GM06990 (cell line): ENCODE measurements at regions not wholly inside any gene's neighbourhood (a gene's known extent, or its start where the extent isn't known, plus 50 kb on each side); places are given as distances from the start of the nearest gene placed in this dataset.

Experiments
- DNase-seq: peaks from one replicate; pipeline ENCODE4 v3.0.0-alpha.2; 2011; ENCODE audit not compliant: insufficient read length; ENCODE audit errors: extremely low read depth
- H3K27me3 ChIP-seq: replicated peaks from 2 replicates; pipeline ENCODE4 v1.6.0; 2011; ENCODE audit warnings: low read length; ENCODE audit not compliant: control insufficient read depth, insufficient read depth
- H3K36me3 ChIP-seq: 2 replicates; pipeline ENCODE4 v1.5.1; 2011; ENCODE audit warnings: low read length; ENCODE audit not compliant: control insufficient read depth, insufficient read depth
- H3K4me3 ChIP-seq: replicated peaks from 2 replicates; pipeline ENCODE4 v1.5.1; 2011; ENCODE audit warnings: low read depth, mild to moderate bottlenecking, control low read depth, low read length
- TF ChIP-seq, protein P1 (sequence below): IDR thresholded peaks from 2 replicates; pipeline ENCODE4 v1.5.1; 2011; ENCODE audit warnings: low read length, control low read depth, mild to moderate bottlenecking, inconsistent platforms; ENCODE audit not compliant: insufficient read depth, poor library complexity, severe bottlenecking

DNA sequence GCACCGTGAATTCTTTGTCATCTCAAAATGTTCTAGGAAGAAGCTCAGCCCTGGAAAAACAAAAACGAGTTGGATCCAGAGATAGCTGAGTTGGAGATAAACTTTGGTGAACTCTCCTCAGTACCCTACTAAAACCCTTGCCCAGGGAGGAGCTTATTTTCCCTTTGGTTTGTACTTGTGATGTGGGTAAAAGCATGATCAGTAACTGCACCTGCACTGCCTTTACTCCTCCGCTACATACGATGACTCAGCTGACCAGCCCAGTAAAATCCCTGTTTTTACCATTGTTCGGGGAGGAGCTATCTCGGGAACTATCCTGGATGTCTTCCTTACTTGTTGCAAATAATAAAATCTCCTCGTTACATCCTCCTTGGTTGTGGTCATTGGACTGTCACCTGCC is 359.3 kb downstream of the SH2D4B start:
- no peaks in the 10 kb centered on the region; the same call in 1 of the 2 replicates for H3K27me3 ChIP-seq
- H3K36me3 ChIP-seq, result no peaks in the 10 kb centered on the region
- no peak for DNase-seq
- TF ChIP-seq, protein P1, sequence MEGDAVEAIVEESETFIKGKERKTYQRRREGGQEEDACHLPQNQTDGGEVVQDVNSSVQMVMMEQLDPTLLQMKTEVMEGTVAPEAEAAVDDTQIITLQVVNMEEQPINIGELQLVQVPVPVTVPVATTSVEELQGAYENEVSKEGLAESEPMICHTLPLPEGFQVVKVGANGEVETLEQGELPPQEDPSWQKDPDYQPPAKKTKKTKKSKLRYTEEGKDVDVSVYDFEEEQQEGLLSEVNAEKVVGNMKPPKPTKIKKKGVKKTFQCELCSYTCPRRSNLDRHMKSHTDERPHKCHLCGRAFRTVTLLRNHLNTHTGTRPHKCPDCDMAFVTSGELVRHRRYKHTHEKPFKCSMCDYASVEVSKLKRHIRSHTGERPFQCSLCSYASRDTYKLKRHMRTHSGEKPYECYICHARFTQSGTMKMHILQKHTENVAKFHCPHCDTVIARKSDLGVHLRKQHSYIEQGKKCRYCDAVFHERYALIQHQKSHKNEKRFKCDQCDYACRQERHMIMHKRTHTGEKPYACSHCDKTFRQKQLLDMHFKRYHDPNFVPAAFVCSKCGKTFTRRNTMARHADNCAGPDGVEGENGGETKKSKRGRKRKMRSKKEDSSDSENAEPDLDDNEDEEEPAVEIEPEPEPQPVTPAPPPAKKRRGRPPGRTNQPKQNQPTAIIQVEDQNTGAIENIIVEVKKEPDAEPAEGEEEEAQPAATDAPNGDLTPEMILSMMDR, result no peak
- no peak overlapping the region for H3K4me3 ChIP-seq

- TF ChIP-seq, protein P1, result no peak
- DNase-seq, result no peak
- Histone ChIP-seq H3K27me3 (no peaks in the 10 kb centered on the region), H3K36me3 (no peaks in the 10 kb centered on the region), H3K4me3 (no peak overlapping the region)
These were observed 363.0 kb downstream of the SH2D4B start for GRCh38 chr10:80900661-80901060.

DNA sequence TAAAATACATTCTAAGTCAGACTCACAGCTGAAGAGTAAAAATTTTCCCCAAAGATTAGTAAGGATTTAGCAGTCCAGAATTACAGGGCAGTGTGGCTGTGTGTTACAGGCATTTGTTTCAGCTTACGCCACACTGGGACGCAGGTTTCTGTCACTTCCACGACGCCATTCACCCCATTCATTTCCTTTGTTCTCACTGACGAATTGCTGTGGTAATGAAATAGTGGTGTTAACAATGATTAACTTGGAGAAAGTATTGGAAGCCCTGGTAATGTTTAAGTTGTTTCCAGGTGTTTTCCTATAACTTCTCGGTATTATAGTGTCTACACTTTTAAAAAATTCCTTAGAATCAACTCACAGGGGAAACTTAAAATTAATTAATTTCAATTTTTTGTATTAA is 370.9 kb downstream of the SH2D4B start:
- H3K27me3 ChIP-seq, result no peaks in the 10 kb centered on the region
- no peak for DNase-seq
- TF ChIP-seq, protein P1, result no peak
- no peaks in the 10 kb centered on the region for H3K36me3 ChIP-seq
- no peak overlapping the region for H3K4me3 ChIP-seq

- TF ChIP-seq, protein P1, result no peak
These were observed 371.6 kb downstream of the SH2D4B start for GRCh38 chr10:80909254-80909653.

DNA sequence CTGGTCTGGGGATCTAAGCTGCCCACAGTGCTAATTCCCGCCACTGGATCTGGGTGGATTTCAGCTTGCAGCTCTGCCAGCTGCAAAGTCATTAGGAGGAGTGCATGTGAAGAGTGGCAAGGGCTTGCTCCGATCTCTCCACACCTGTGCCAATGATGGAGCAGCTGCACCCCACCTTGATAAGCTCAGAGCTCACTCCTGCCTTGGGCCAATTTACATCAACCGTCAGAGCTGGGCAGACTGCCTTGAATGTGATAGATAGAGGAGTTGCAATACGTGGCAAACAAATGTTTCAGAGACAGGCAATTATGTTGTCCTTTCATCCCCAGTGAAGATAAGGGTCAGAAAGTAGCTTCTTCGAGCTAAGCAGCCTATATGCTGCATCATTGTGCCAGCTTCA is 379.9 kb downstream of the SH2D4B start:
- DNase-seq, result no peak
- H3K27me3 ChIP-seq, result no peaks in the 10 kb centered on the region

More at GRCh38 chr10:80909254-80909653, 371.6 kb downstream of the SH2D4B start:
- DNase-seq, result no peak
- Histone ChIP-seq H3K27me3 (no peaks in the 10 kb centered on the region), H3K36me3 (no peaks in the 10 kb centered on the region), H3K4me3 (no peak overlapping the region)

More for the DNA sequence above, 379.9 kb downstream of the SH2D4B start:
- Histone ChIP-seq H3K36me3 (no peaks in the 10 kb centered on the region), H3K4me3 (no peak overlapping the region)
- TF ChIP-seq, protein P1, result no peak
